ENCODE measurements at regions not wholly inside any gene's neighbourhood (a gene's known extent, or its start where the extent isn't known, plus 50 kb on each side); places are given as distances from the start of the nearest gene placed in this dataset.
A peak's percentile ranks its signal among the peaks of the same experiment; 100 is the strongest.

DNA sequence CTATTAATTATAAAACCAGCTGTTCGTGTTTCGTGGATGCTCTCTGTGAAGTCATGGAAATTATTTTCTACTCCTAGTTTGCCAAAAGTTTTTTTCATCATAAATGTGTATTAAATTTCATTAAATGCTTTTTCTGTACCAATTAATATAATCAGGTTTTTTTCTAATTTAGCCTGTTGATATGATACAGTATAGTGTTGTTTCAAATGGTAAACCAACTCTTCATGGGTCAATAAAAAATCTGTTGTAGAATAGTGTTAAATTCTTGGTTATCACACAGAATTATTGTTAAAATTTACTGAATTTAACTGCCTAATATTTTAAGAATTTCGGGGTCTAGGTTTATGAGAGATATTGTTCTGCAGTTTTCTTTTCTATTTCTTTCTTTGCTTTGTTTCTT lies 505.9 kb upstream of the MANEA start:
- TF ChIP-seq, protein P1, sequence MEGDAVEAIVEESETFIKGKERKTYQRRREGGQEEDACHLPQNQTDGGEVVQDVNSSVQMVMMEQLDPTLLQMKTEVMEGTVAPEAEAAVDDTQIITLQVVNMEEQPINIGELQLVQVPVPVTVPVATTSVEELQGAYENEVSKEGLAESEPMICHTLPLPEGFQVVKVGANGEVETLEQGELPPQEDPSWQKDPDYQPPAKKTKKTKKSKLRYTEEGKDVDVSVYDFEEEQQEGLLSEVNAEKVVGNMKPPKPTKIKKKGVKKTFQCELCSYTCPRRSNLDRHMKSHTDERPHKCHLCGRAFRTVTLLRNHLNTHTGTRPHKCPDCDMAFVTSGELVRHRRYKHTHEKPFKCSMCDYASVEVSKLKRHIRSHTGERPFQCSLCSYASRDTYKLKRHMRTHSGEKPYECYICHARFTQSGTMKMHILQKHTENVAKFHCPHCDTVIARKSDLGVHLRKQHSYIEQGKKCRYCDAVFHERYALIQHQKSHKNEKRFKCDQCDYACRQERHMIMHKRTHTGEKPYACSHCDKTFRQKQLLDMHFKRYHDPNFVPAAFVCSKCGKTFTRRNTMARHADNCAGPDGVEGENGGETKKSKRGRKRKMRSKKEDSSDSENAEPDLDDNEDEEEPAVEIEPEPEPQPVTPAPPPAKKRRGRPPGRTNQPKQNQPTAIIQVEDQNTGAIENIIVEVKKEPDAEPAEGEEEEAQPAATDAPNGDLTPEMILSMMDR (IDR thresholded peaks at IDR 0.05): no peak
- no peaks in the 10 kb centered on the region for H3K27me3 ChIP-seq
- no peak overlapping the region for H3K27ac ChIP-seq
- H3K9me3 ChIP-seq: no peaks in the 10 kb centered on the region
- intact Hi-C loops (cut with DNase I): no loop called here
- DNase-seq: no peak
- H3K36me3 ChIP-seq: no peaks in the 10 kb centered on the region
- no peak for ATAC-seq
- H3K4me1 ChIP-seq: no peaks in the 10 kb centered on the region
- H3K4me3 ChIP-seq: no peak overlapping the region

DNA sequence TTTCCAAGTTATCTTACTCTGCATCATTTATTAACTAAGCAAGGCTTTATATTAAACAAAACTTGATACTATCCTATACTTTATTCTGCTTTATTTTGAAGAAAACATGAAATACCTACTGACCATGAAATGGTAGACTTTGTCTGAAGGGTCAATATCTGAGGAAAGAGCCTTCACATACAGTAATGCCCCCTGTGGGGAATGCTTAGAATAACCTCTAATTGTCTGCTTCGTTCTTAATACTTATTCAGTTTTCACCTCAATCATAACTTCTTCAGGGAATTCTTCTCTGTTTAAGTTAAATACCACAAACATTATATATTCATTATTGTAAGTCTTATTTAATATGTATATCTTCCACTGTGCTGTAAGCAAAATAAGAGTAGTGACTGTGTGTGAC lies 498.9 kb upstream of the MANEA start:
- H3K4me1 ChIP-seq: no peaks in the 10 kb centered on the region
- H3K4me3 ChIP-seq: no peak overlapping the region
- DNase-seq: no peak
- H3K27ac ChIP-seq: no peak overlapping the region
- H3K36me3 ChIP-seq: no peaks in the 10 kb centered on the region
- H3K27me3 ChIP-seq: no peaks in the 10 kb centered on the region
- no peaks in the 10 kb centered on the region for H3K9me3 ChIP-seq
- intact Hi-C loops (cut with DNase I): no loop called here
- TF ChIP-seq, protein P1 (IDR thresholded peaks at IDR 0.05): no peak
- ATAC-seq: no peak

DNA sequence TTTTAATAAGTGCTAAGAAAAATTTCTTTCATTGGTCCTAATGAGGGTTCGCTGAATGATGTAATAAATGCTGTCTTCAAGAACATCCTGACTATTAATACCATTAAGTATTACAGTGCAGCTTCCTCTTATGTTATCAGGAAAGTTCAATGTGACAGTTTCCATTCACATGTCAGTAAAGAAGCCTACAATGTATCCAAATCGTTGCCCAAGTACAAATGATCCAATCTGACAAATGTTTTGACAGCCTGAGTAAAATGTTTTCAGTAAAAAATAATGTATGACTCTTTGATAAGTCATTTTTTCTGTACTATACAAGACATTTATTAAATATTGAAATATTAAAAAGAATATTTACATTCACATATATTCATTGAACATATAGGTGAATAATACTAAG lies 496.1 kb upstream of the MANEA start:
- TF ChIP-seq, protein P1 (IDR thresholded peaks at IDR 0.05): no peak
- no peaks in the 10 kb centered on the region for H3K36me3 ChIP-seq
- DNase-seq (no peak), ATAC-seq (no peak)
- no peaks in the 10 kb centered on the region for H3K27me3 ChIP-seq
- no peaks in the 10 kb centered on the region for H3K4me1 ChIP-seq
- H3K27ac ChIP-seq: no peak overlapping the region
- H3K9me3 ChIP-seq: no peaks in the 10 kb centered on the region
- intact Hi-C loops (cut with DNase I): no loop called here
- no peak overlapping the region for H3K4me3 ChIP-seq

DNA sequence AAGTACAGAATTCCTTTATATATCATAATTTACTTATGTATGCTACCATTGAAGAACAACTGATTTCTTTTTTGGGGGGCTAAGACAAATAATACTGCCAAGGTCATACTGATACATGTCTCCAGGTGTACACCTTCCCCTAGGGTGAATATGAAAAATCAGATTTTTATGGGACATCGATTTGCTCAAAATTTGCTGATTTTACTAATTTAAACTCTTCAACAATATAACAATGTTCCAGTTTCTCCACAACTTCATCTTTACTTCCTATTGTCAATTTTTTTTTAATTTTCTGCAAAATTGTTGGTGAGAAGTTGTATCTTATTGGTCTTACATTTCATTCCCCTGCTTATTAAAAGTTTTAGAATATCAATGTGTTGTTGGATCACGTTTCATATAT lies 495.4 kb upstream of the MANEA start:
- DNase-seq: no peak
- Histone ChIP-seq H3K9me3 (no peaks in the 10 kb centered on the region), H3K27me3 (no peaks in the 10 kb centered on the region), H3K4me3 (no peak overlapping the region), H3K4me1 (no peaks in the 10 kb centered on the region), H3K27ac (no peak overlapping the region), H3K36me3 (no peaks in the 10 kb centered on the region)
- intact Hi-C loops (cut with DNase I): no loop called here
- TF ChIP-seq, protein P1 (IDR thresholded peaks at IDR 0.05): no peak
- ATAC-seq: no peak

DNA sequence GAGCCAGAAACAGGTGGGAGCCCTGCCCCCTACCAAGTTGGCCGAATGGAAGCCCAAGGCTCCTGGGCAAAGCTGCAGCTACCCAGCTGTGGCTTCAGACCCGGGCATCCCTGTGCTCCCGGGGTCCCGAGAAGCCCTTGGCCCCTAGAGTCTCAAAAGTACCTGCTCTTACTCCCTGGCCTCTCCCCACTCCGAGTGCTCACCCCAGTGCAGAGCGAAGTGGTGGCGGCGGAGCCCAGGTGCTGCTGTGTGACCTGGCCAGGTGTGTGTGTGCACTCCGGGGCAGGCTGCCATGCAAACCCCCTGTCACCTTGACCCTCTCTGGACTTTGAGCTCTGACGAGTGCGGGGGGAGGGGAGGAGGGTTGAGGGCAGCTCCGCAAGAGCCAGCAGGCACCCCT lies 493.8 kb upstream of the MANEA start:
- no peaks in the 10 kb centered on the region for H3K27me3 ChIP-seq
- no peaks in the 10 kb centered on the region for H3K4me1 ChIP-seq
- H3K27ac ChIP-seq: no peak overlapping the region
- TF ChIP-seq, protein P1 (IDR thresholded peaks at IDR 0.05): no peak
- ATAC-seq: no peak
- DNase-seq: peak in 1 of 4 donors; percentile 67
- intact Hi-C loops (cut with DNase I): no loop called here
- no peak overlapping the region for H3K4me3 ChIP-seq
- H3K36me3 ChIP-seq: no peaks in the 10 kb centered on the region
- no peaks in the 10 kb centered on the region for H3K9me3 ChIP-seq
